ENCODE measurements at regions not wholly inside any gene's neighbourhood (a gene's known extent, or its start where the extent isn't known, plus 50 kb on each side); places are given as distances from the start of the nearest gene placed in this dataset.
A peak's percentile ranks its signal among the peaks of the same experiment; 100 is the strongest.
"Not testable (repeated sequence)": the region's sequence is repeated elsewhere in the genome, so short reads cannot be mapped to it uniquely, and the experiment has no call there.

GRCh38 chr13:26484196-26484595 lies 73.3 kb upstream of the WASF3 start:
- DNase-seq: no peak

- DNase-seq: no peak
Measured at GRCh38 chr13:26485288-26485687, 72.2 kb upstream of the WASF3 start.

- DNase-seq: no peak
Measured at GRCh38 chr13:26485786-26486185, 71.7 kb upstream of the WASF3 start.

- no peak for DNase-seq
Measured at GRCh38 chr13:26486550-26486949, 70.9 kb upstream of the WASF3 start.

GRCh38 chr13:26487781-26488180 lies 69.7 kb upstream of the WASF3 start:
- no peak for DNase-seq

GRCh38 chr13:26488236-26489003 lies 69.1 kb upstream of the WASF3 start:
- DNase-seq: no peak

- not testable (repeated sequence) for DNase-seq
Measured at GRCh38 chr13:26492301-26492700, 65.2 kb upstream of the WASF3 start.

- no peak for DNase-seq
Measured at GRCh38 chr13:26494571-26495195, 62.8 kb upstream of the WASF3 start.

- DNase-seq: no peak
Measured at GRCh38 chr13:26495750-26496149, 61.7 kb upstream of the WASF3 start.

GRCh38 chr13:26497968-26498511 lies 59.4 kb upstream of the WASF3 start:
- no peak for DNase-seq

GRCh38 chr13:26498656-26499601 lies 58.6 kb upstream of the WASF3 start:
- DNase-seq: no peak

- DNase-seq: no peak
Measured at GRCh38 chr13:26500618-26501320, 56.7 kb upstream of the WASF3 start.

- DNase-seq: no peak
Measured at GRCh38 chr13:26501641-26502040, 55.8 kb upstream of the WASF3 start.

GRCh38 chr13:26502826-26503225 lies 54.7 kb upstream of the WASF3 start:
- peak; percentile 31 for DNase-seq

- DNase-seq: no peak
Measured at GRCh38 chr13:26503826-26504594, 53.5 kb upstream of the WASF3 start.

All from stimulated activated naive CD4-positive, alpha-beta T cell treated with Interleukin-2 at 50 U/mL for 16 hours (primary cell).